ENCODE measurements at regions not wholly inside any gene's neighbourhood (a gene's known extent, or its start where the extent isn't known, plus 50 kb on each side); places are given as distances from the start of the nearest gene placed in this dataset.

DNA sequence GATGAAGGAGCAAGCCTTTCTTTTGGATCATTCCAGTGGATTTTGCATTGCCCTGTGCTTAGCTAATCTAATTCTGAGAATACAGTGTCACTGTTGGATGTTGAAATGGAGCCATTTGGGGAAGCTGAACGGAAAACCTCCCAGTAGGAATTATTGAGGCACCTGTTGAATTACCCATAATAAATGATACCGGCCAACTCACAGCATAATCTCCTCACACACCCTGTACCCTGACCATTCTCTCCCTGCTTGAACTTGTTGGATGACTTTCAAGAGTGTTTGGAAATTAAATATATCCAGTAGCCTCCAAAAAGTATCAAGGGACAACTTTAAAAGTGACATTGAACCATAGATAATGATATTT, 171.4 kb upstream of the HES1 start (continued):
- TF ChIP-seq RAD21 (IDR thresholded peaks at IDR 0.05 in 1 of 2, conservative IDR thresholded peaks at IDR 0.05 in 1 of 2; ENCODE audit: low read depth in 2 of 2, low read length in 2 of 2) (no peak), CBX8 (IDR thresholded peaks at IDR 0.05; ENCODE audit: borderline replicate concordance, low read depth, low read length) (no peak)

Data from H1 (cell line).